H1 (cell line): ENCODE measurements at regions not wholly inside any gene's neighbourhood (a gene's known extent, or its start where the extent isn't known, plus 50 kb on each side); places are given as distances from the start of the nearest gene placed in this dataset.

ENCODE experiments used
- CTCF ChIA-PET: fragments of 300-600 bp; sonication (Branson Sonifier 250); formaldehyde crosslinking; loops from one replicate; lab custom pipeline; 2021; ENCODE audit not compliant: partially characterized antibody; lab: Charles Lee
- POLR2A ChIA-PET: fragments of 300-600 bp; sonication (Branson Sonifier 250); formaldehyde crosslinking; loops from one replicate; lab custom pipeline; 2021; ENCODE audit warnings: inconsistent platforms; ENCODE audit not compliant: partially characterized antibody; lab: Charles Lee
- DNase-seq, 2 experiments: peaks; one replicate each; pipeline versions ENCODE4 v3.0.0 to v3.0.0-alpha.2; 2010 to 2022; ENCODE audit warnings: low spot score in 2 of 2, low read depth in 1 of 2, mixed read lengths in 1 of 2
- FAIRE-seq: peaks from 2 replicates; lab custom pipeline; 2011; peaks lifted over from hg19 to GRCh38; lab: Jason Lieb, UNC
- H2AFZ ChIP-seq: 2 replicates; pipeline ENCODE4 v1.8.1; 2012; ENCODE audit warnings: low read length, inconsistent platforms
- H2AK5ac ChIP-seq: 2 replicates; pipeline ENCODE4 v1.6.1; 2013; ENCODE audit warnings: low read depth, low read length
- H2BK120ac ChIP-seq: replicated peaks from 2 replicates; pipeline ENCODE3; 2013; ENCODE audit warnings: low read depth, low read length, inconsistent platforms
- H2BK12ac ChIP-seq: 2 replicates; pipeline ENCODE4 v1.6.1; 2013; ENCODE audit warnings: low read depth, low read length
- H2BK15ac ChIP-seq: 2 replicates; pipeline ENCODE4 v1.6.1; 2013; ENCODE audit warnings: low read length
- H2BK20ac ChIP-seq: 2 replicates; pipeline ENCODE4 v1.6.1; 2013; ENCODE audit warnings: low read length
- H2BK5ac ChIP-seq: 2 replicates; pipeline ENCODE4 v1.6.1; 2013; ENCODE audit warnings: low read depth, low read length
- H3K14ac ChIP-seq: 2 replicates; pipeline ENCODE4 v1.6.1; 2013; ENCODE audit warnings: inconsistent platforms; ENCODE audit not compliant: insufficient read length
- H3K18ac ChIP-seq: 2 replicates; pipeline ENCODE4 v1.6.1; 2013; ENCODE audit warnings: low read length; ENCODE audit errors: extremely low read depth
- H3K23ac ChIP-seq: 2 replicates; pipeline ENCODE4 v1.6.1; 2013; ENCODE audit warnings: inconsistent platforms; ENCODE audit not compliant: insufficient read length
- H3K23me2 ChIP-seq: 2 replicates; pipeline ENCODE4 v1.6.1; 2013; ENCODE audit warnings: low read depth, low read length
- H3K27ac ChIP-seq: 2 replicates; pipeline ENCODE4 v1.6.1; 2011; ENCODE audit warnings: low read depth, low read length, inconsistent platforms
- H3K27me3 ChIP-seq, 4 experiments: replicated peaks in 1 of 4; 1 replicate in 1 of 4; 2 replicates in 3 of 4; pipeline versions ENCODE4 v1.6.1 to v1.8.1; 2011 to 2013; ENCODE audit warnings: low read length in 3 of 4, mild to moderate bottlenecking in 3 of 4, inconsistent platforms in 2 of 4, mixed read lengths in 2 of 4, moderate library complexity in 1 of 4; ENCODE audit not compliant: control insufficient read depth in 3 of 4, insufficient read depth in 3 of 4; ENCODE audit errors: extremely low read depth in 1 of 4
- H3K36me3 ChIP-seq, 4 experiments: 2 replicates each; pipeline versions ENCODE4 v1.6.1 to v1.8.1; 2011 to 2013; ENCODE audit warnings: mild to moderate bottlenecking in 4 of 4, low read length in 3 of 4, moderate library complexity in 2 of 4, control low read depth in 1 of 4, inconsistent platforms in 1 of 4; ENCODE audit not compliant: insufficient read depth in 4 of 4, control insufficient read depth in 2 of 4
- H3K4ac ChIP-seq: replicated peaks from 2 replicates; pipeline ENCODE3; 2013; ENCODE audit warnings: low read length, low read depth, mixed read lengths, inconsistent platforms; ENCODE audit not compliant: insufficient read length
- H3K4me1 ChIP-seq, 4 experiments: replicated peaks in 1 of 4; 1 replicate in 1 of 4; 2 replicates in 3 of 4; pipeline versions ENCODE4 v1.6.1 to v1.8.1; 2011 to 2013; ENCODE audit warnings: low read length in 3 of 4, inconsistent platforms in 2 of 4, mixed read lengths in 1 of 4; ENCODE audit not compliant: insufficient read depth in 4 of 4, control insufficient read depth in 3 of 4
- H3K4me2 ChIP-seq, 2 experiments: 2 replicates each; pipeline versions ENCODE4 v1.6.1 to v1.8.1; 2011 to 2013; ENCODE audit warnings: low read depth in 2 of 2, low read length in 2 of 2, control low read depth in 1 of 2, inconsistent platforms in 1 of 2, mild to moderate bottlenecking in 1 of 2; ENCODE audit not compliant: insufficient read depth in 1 of 2
- H3K4me3 ChIP-seq, 4 experiments: fragments of 200-600, 300-600 bp in 1 of 4; sonication (generic), shearing (Covaris generic), sonication (Bioruptor Twin) in 1 of 4; 2 replicates each; pipeline versions ENCODE4 v1.5.1 to v1.8.1; 2011 to 2016; ENCODE audit warnings: low read length in 4 of 4, low read depth in 3 of 4, control low read depth in 2 of 4, inconsistent platforms in 2 of 4, mild to moderate bottlenecking in 2 of 4, mixed read lengths in 1 of 4, moderate library complexity in 1 of 4; ENCODE audit not compliant: insufficient read depth in 2 of 4; ENCODE audit errors: extremely low read depth in 1 of 4
- H3K56ac ChIP-seq: replicated peaks from 2 replicates; pipeline ENCODE3; 2013; ENCODE audit warnings: low read depth, mild to moderate bottlenecking, mixed read lengths, low read length, inconsistent platforms; ENCODE audit not compliant: insufficient read length
- H3K79me1 ChIP-seq: 2 replicates; pipeline ENCODE4 v1.6.1; 2013; ENCODE audit warnings: low read depth, low read length, control low read depth
- H3K79me2 ChIP-seq, 2 experiments: 2 replicates each; pipeline versions ENCODE4 v1.6.1 to v1.8.1; 2012 to 2013; ENCODE audit warnings: low read length in 2 of 2, mild to moderate bottlenecking in 2 of 2, inconsistent platforms in 1 of 2; ENCODE audit not compliant: insufficient read depth in 2 of 2, control insufficient read depth in 1 of 2
- H3K9ac ChIP-seq, 4 experiments: replicated peaks in 1 of 4; 1 replicate in 1 of 4; 2 replicates in 3 of 4; pipeline versions ENCODE4 v1.6.1 to v1.8.1; 2011 to 2013; ENCODE audit warnings: low read depth in 3 of 4, low read length in 3 of 4, control low read depth in 2 of 4, mild to moderate bottlenecking in 2 of 4, moderate library complexity in 2 of 4, inconsistent platforms in 1 of 4; ENCODE audit errors: extremely low read depth in 1 of 4
- H3K9me3 ChIP-seq, 2 experiments: 2 replicates each; pipeline versions ENCODE4 v1.6.1 to v1.8.1; 2012 to 2013; ENCODE audit warnings: mild to moderate bottlenecking in 2 of 2, moderate library complexity in 2 of 2, control low read depth in 1 of 2, inconsistent platforms in 1 of 2, low read depth in 1 of 2, low read length in 1 of 2, mixed read lengths in 1 of 2; ENCODE audit not compliant: insufficient read depth in 2 of 2
- H4K20me1 ChIP-seq, 2 experiments: replicated peaks in 1 of 2; 2 replicates each; pipeline versions ENCODE3 to v1.8.1; 2011 to 2013; ENCODE audit warnings: inconsistent platforms in 2 of 2, low read length in 2 of 2, mild to moderate bottlenecking in 1 of 2; ENCODE audit not compliant: insufficient read depth in 2 of 2, control insufficient read depth in 1 of 2
- H4K5ac ChIP-seq: 2 replicates; pipeline ENCODE4 v1.6.1; 2013; ENCODE audit warnings: low read length, low read depth, mixed read lengths, inconsistent platforms; ENCODE audit not compliant: insufficient read length
- H4K8ac ChIP-seq: 2 replicates; pipeline ENCODE4 v1.8.0; 2013; ENCODE audit warnings: mild to moderate bottlenecking, moderate library complexity, low read length, inconsistent platforms; ENCODE audit not compliant: insufficient read depth; ENCODE audit errors: extremely low read depth
- H4K91ac ChIP-seq: replicated peaks from 2 replicates; pipeline ENCODE3; 2013; ENCODE audit warnings: low read length, mixed read lengths, inconsistent platforms; ENCODE audit not compliant: insufficient read length
- EP300 ChIP-seq, 2 experiments: IDR thresholded peaks; 1 replicate in 1 of 2; 2 replicates in 1 of 2; pipeline ENCODE4 v1.6.1; 2011 to 2012; ENCODE audit warnings: low read depth in 2 of 2, low read length in 2 of 2, mild to moderate bottlenecking in 2 of 2, borderline replicate concordance in 1 of 2, inconsistent platforms in 1 of 2, moderate library complexity in 1 of 2
- HDAC2 ChIP-seq, 2 experiments: fragments of 300-600 bp in 1 of 2; sonication (generic) in 1 of 2; IDR thresholded peaks; 2 replicates each; pipeline ENCODE4 v1.6.1; 2011 to 2012; ENCODE audit warnings: low read depth in 2 of 2, low read length in 2 of 2, mild to moderate bottlenecking in 2 of 2, moderate library complexity in 2 of 2, borderline replicate concordance in 1 of 2, inconsistent platforms in 1 of 2
- HDAC6 ChIP-seq: IDR thresholded peaks from one replicate; pipeline ENCODE4 v1.7.1; 2012; ENCODE audit warnings: low read depth, mild to moderate bottlenecking, inconsistent platforms, low read length, moderate library complexity
- RAD21 ChIP-seq, 2 experiments: IDR thresholded peaks in 1 of 2; conservative IDR thresholded peaks in 1 of 2; 2 replicates each; pipeline ENCODE4 v1.6.1; 2011; ENCODE audit warnings: low read depth in 2 of 2, low read length in 2 of 2, improper control_type of control experiment in 1 of 2, inconsistent platforms in 1 of 2, mild to moderate bottlenecking in 1 of 2, moderate library complexity in 1 of 2
- RXRA ChIP-seq: IDR thresholded peaks from 2 replicates; pipeline ENCODE4 v1.6.1; 2011; ENCODE audit warnings: low read depth, mild to moderate bottlenecking, low read length, moderate library complexity; ENCODE audit not compliant: insufficient read depth
- SIX5 ChIP-seq: IDR thresholded peaks from 2 replicates; pipeline ENCODE4 v1.6.1; 2011; ENCODE audit warnings: mild to moderate bottlenecking, low read depth, low read length
- TCF12 ChIP-seq: IDR thresholded peaks from 2 replicates; pipeline ENCODE4 v1.6.1; 2011; ENCODE audit warnings: low read depth, mild to moderate bottlenecking, low read length
- WGBS, 2 experiments: shearing (Covaris generic) in 1 of 2; methylation state at CpG; one replicate each; pipeline versions ENCODE4 v1.1.6 to v1.1.7; 2013 to 2015; ENCODE audit warnings: low lambda C conversion rate in 2 of 2, mixed read lengths in 2 of 2, inconsistent platforms in 1 of 2, low coverage in 1 of 2, missing lambda C conversion rate in 1 of 2; ENCODE audit not compliant: insufficient replicate concordance in 2 of 2, insufficient coverage in 1 of 2, insufficient read length in 1 of 2; ENCODE audit errors: extremely low coverage in 1 of 2, missing lambda C conversion rate in 1 of 2; 5-methylcytosine and 5-hydroxymethylcytosine counted together
- TF ChIP-seq, protein P1 (sequence below): IDR thresholded peaks from 2 replicates; pipeline ENCODE4 v1.6.1; 2012; ENCODE audit warnings: low read length, inconsistent platforms
- TF ChIP-seq, protein P2 (sequence below), 3 experiments: IDR thresholded peaks; 1 replicate in 2 of 3; 2 replicates in 1 of 3; pipeline versions ENCODE4 v1.5.1 to v1.6.1; 2011; ENCODE audit warnings: low read length in 3 of 3, mild to moderate bottlenecking in 3 of 3, inconsistent platforms in 2 of 3, low read depth in 1 of 3, moderate library complexity in 1 of 3; ENCODE audit not compliant: insufficient read depth in 1 of 3; ENCODE audit errors: control extremely low read depth in 1 of 3

DNA sequence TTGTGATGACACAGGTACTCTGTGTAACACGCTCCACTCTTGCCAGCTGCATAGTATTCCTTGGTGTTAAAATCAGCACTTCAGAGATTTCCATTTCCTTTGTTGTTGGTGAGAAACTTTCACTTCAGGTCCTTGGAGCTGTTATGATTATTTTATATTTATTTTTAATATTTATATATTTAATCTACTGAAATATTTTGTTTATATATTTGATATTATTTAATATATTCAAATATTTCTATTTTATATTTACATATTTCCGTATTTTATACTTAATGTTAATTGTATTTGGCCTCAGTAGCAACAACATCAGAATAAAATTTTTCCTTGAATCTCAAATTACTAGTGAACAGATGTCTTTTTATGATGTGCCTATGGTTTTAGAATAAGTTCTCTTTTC lies 225.3 kb downstream of the MAGEB17 start:
- Histone ChIP-seq H3K9me3 (no peaks in the 10 kb centered on the region), H2BK15ac (no peak overlapping the region), H3K14ac (no peak overlapping the region), H2AK5ac (no peak overlapping the region), H3K4ac (no peak overlapping the region), H2BK120ac (no peak overlapping the region), H3K23me2 (no peaks in the 10 kb centered on the region), H2AFZ (no peak overlapping the region), H2BK20ac (no peak overlapping the region), H2BK12ac (peak overlapping the region; percentile 50; the same call in 1 of the 2 replicates), H3K4me3 (no peak overlapping the region), H3K27ac (no peak overlapping the region), H3K18ac (no peak overlapping the region), H4K5ac (no peak overlapping the region), H4K8ac (no peak overlapping the region), H3K9ac (no peak overlapping the region), H3K27me3 (no peaks in the 10 kb centered on the region), H3K4me1 (no peaks in the 10 kb centered on the region; a peak in 1 of 7 replicates), H3K79me2 (no peaks in the 10 kb centered on the region), H3K4me2 (no peak overlapping the region), H3K36me3 (no peaks in the 10 kb centered on the region; a peak in 1 of 8 replicates), H2BK5ac (no peak overlapping the region), H4K20me1 (no peaks in the 10 kb centered on the region), H3K79me1 (no peaks in the 10 kb centered on the region), H3K23ac (no peak overlapping the region), H3K56ac (no peak overlapping the region), H4K91ac (no peak overlapping the region)
- ChIA-PET CTCF (no interaction called here), POLR2A (no interaction called here)
- DNase-seq (no peak), FAIRE-seq (no peak)
- 97% methylated on average over 2 of the region's 2 CpGs; no CpG with 5 or more reads in 1 of the 2 experiments for WGBS, 2 experiments
- TF ChIP-seq RXRA, result no peak
- TF ChIP-seq SIX5, result no peak
- TF ChIP-seq, protein P1, sequence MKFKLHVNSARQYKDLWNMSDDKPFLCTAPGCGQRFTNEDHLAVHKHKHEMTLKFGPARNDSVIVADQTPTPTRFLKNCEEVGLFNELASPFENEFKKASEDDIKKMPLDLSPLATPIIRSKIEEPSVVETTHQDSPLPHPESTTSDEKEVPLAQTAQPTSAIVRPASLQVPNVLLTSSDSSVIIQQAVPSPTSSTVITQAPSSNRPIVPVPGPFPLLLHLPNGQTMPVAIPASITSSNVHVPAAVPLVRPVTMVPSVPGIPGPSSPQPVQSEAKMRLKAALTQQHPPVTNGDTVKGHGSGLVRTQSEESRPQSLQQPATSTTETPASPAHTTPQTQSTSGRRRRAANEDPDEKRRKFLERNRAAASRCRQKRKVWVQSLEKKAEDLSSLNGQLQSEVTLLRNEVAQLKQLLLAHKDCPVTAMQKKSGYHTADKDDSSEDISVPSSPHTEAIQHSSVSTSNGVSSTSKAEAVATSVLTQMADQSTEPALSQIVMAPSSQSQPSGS, result no peak
- TF ChIP-seq, protein P2, sequence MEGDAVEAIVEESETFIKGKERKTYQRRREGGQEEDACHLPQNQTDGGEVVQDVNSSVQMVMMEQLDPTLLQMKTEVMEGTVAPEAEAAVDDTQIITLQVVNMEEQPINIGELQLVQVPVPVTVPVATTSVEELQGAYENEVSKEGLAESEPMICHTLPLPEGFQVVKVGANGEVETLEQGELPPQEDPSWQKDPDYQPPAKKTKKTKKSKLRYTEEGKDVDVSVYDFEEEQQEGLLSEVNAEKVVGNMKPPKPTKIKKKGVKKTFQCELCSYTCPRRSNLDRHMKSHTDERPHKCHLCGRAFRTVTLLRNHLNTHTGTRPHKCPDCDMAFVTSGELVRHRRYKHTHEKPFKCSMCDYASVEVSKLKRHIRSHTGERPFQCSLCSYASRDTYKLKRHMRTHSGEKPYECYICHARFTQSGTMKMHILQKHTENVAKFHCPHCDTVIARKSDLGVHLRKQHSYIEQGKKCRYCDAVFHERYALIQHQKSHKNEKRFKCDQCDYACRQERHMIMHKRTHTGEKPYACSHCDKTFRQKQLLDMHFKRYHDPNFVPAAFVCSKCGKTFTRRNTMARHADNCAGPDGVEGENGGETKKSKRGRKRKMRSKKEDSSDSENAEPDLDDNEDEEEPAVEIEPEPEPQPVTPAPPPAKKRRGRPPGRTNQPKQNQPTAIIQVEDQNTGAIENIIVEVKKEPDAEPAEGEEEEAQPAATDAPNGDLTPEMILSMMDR (IDR thresholded peaks at IDR 0.05; ENCODE audit: control extremely low read depth in 1 of 3, insufficient read depth in 1 of 3, low read depth in 1 of 3, low read length in 3 of 3), result no peak
- TF ChIP-seq TCF12, result no peak
- no peak for TF ChIP-seq RAD21 (IDR thresholded peaks at IDR 0.05 in 1 of 2, conservative IDR thresholded peaks at IDR 0.05 in 1 of 2; ENCODE audit: low read depth in 2 of 2, low read length in 2 of 2)
- TF ChIP-seq EP300 (IDR thresholded peaks at IDR 0.05; ENCODE audit: borderline replicate concordance in 1 of 2, low read depth in 2 of 2, low read length in 2 of 2), result no peak
- TF ChIP-seq HDAC6, result no peak
- TF ChIP-seq HDAC2 (IDR thresholded peaks at IDR 0.05; ENCODE audit: borderline replicate concordance in 1 of 2, low read depth in 2 of 2, low read length in 2 of 2), result no peak
